Fibroblast of the aortic adventitia (primary cell): ENCODE measurements at regions not wholly inside any gene's neighbourhood (a gene's known extent, or its start where the extent isn't known, plus 50 kb on each side); places are given as distances from the start of the nearest gene placed in this dataset. TPM values are rescaled to one million over a fixed set of nuclear protein-coding genes. Genes with fewer than 3 reads are reported as not detected.
"Not testable (repeated sequence)": the region's sequence is repeated elsewhere in the genome, so short reads cannot be mapped to it uniquely, and the experiment has no call there.

Experiments used
- DNase-seq: peaks from one replicate; pipeline ENCODE4 v3.0.0-alpha.2; 2010; ENCODE audit warnings: low read depth
- H3K4me3 ChIP-seq: 2 replicates; pipeline ENCODE4 v1.5.1; 2011; ENCODE audit warnings: low read depth, mild to moderate bottlenecking, control low read depth, low read length, moderate library complexity
- small RNA-seq: library from RNA; depleted of rRNA; stranded (forward); fragments of <200 nt; gene quantifications from one replicate; pipeline ENCODE3, GENCODE V24; 2012
- TF ChIP-seq, protein P1 (sequence below): IDR thresholded peaks from 2 replicates; pipeline ENCODE4 v1.5.1; 2011; ENCODE audit warnings: mild to moderate bottlenecking, low read length, control low read depth, inconsistent platforms; ENCODE audit not compliant: insufficient read depth

DNA sequence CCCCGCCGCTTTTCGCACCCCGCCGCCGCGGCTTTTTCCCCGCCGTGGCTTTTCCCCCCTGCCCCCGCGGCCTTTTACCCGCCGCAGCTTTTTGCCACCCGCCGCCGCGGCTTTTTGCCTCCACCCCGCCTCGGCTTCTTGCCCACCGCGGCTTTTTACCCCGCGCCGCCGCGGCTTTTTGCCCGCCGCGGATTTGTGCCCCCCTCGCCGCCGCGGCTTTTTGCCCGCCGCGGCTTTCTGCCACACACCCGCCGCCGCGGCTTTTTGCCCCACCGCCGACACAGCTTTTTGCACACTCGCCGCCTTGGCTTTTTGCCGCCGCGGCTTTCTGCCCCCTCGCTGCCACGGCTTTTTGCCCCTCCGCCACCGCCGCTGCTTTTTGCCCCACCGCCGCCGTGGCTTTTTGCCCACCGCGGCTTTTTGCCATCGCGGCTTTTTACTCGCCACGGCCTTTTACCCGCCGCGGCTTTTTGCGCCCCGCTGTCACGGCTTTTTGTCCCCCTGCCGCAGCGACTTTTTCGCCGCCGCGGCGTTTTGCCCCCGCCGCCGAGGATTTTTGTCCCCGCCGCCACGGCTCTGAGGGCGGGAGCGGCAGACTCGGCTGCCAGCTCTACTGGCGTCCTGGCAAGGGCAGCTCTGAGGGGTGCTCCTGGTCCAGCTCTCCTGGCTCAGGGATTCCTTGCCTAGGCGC lies 473.6 kb downstream of the FAM72C start:
- DNase-seq: not testable (repeated sequence)
- H3K4me3 ChIP-seq: peak overlapping the region; percentile 22

DNA sequence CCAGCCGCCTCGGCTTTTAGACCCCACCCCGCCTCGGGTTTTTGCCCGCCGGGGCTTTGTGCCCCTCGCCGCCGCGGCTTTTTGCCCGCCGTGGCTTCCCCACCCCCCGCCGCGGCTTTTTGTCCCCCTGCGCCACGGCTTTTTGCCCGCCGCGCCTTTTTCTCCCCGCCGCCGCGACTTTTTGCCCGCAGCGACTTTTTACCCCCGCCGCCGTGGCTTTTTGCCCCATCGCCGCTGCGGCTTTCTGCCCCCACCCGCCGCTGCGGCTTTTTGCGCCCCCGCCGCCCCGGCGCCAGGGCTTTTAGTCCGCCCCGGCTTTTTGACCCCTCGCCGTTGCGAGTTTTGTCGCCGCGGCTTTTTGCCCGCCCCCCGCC lies 474.4 kb downstream of the FAM72C start:
- TF ChIP-seq, protein P1, sequence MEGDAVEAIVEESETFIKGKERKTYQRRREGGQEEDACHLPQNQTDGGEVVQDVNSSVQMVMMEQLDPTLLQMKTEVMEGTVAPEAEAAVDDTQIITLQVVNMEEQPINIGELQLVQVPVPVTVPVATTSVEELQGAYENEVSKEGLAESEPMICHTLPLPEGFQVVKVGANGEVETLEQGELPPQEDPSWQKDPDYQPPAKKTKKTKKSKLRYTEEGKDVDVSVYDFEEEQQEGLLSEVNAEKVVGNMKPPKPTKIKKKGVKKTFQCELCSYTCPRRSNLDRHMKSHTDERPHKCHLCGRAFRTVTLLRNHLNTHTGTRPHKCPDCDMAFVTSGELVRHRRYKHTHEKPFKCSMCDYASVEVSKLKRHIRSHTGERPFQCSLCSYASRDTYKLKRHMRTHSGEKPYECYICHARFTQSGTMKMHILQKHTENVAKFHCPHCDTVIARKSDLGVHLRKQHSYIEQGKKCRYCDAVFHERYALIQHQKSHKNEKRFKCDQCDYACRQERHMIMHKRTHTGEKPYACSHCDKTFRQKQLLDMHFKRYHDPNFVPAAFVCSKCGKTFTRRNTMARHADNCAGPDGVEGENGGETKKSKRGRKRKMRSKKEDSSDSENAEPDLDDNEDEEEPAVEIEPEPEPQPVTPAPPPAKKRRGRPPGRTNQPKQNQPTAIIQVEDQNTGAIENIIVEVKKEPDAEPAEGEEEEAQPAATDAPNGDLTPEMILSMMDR: no peak
- H3K4me3 ChIP-seq: peak overlapping the region; percentile 13
- no peak for DNase-seq

DNA sequence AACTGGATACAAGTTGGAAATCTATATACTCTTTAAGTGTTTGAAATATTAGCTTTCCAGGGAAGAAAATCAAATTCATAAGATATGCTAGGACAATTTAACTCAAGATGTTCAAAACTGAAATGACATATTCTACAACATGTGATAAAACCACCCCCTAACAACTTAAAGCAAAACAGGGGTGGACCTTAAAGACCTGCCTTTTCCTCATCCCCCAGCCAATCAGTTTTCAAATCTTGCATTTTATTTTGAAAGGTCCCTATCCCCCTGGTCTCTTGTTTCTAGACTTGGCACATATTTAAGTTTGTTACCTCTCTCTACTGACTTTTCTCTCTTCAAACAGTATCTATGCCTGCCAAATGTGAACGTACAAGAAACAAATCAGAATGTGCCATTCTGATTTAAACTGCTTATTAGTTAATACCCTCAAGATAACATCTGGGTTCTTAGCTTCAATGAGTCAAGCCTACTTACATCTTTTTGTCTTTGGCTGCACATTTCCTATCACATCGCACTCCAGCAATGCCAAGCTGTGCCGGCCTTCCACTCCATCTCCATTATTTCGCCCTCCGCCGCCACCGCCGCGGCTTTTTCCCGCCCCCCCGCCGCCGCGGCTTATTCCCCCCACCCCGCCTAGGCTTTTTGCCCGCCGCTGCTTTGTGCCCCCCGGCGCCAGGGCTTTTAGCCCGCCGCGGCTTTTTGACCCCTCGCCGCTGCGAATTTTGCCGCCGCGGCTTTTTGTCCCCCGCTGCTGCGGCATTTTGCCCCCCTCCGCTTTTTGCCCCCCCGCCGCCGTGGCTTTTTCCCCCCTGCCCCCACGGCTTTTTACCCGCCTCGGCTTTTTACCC lies 475.0 kb downstream of the FAM72C start:
- not testable (repeated sequence) for H3K4me3 ChIP-seq, DNase-seq

Small RNA genes lying in the stretch of these regions (small RNA-seq; reads per million reads assigned to genes)
- gene AC239800.3 (not detected), gene HIST2H3PS2 (not detected), gene RNU1-114P (not detected), gene RNU1-143P (not detected), gene RNU1-92P (not detected), gene RNVU1-17 (1.7 reads per million, percentile 60 among the genes with 10 or more reads in this experiment), gene RNVU1-18 (not detected)
